GM12891 (cell line): ENCODE measurements at regions not wholly inside any gene's neighbourhood (a gene's known extent, or its start where the extent isn't known, plus 50 kb on each side); places are given as distances from the start of the nearest gene placed in this dataset.

Experiments
- POLR2AphosphoS5 ChIP-seq: IDR thresholded peaks from 2 replicates; pipeline ENCODE4 v1.6.1; 2011; ENCODE audit warnings: low read depth, low read length, control low read depth
- TAF1 ChIP-seq: IDR thresholded peaks from 2 replicates; pipeline ENCODE4 v1.6.1; 2011; ENCODE audit warnings: low read depth, low read length, control low read depth

GRCh38 chr10:57336341-57336740, 931.4 kb downstream of the IPMK start:
- TF ChIP-seq TAF1, result no peak
- no peak for TF ChIP-seq POLR2AphosphoS5
